GM12873 (cell line): ENCODE measurements at regions not wholly inside any gene's neighbourhood (a gene's known extent, or its start where the extent isn't known, plus 50 kb on each side); places are given as distances from the start of the nearest gene placed in this dataset.

ENCODE experiments used
- TF ChIP-seq, protein P1 (sequence below): IDR thresholded peaks from 2 replicates; pipeline ENCODE4 v1.5.1; 2012; ENCODE audit warnings: low read depth, mild to moderate bottlenecking, moderate library complexity, low read length, control low read depth; ENCODE audit not compliant: insufficient read depth; ENCODE audit errors: missing control alignments

DNA sequence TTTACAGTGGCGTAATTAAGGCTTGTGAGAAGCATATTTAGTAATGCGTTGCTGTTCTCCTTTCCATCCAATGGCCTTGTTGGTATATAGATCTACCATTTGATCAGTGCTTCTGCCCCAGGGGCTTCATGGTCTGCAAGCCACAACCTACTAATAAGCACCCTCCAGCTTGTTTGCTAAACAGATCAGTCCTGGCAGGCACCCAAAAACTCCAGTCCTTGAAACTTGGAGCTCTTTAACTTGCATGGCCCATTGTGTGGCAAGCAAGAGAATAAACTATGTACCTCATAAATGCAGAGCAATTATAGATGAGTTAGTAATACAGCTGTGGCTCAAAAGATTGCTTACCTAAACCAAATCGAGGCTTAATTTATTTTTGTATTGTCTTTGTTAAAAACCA, 158.5 kb downstream of the FTCDNL1 start:
- TF ChIP-seq, protein P1, sequence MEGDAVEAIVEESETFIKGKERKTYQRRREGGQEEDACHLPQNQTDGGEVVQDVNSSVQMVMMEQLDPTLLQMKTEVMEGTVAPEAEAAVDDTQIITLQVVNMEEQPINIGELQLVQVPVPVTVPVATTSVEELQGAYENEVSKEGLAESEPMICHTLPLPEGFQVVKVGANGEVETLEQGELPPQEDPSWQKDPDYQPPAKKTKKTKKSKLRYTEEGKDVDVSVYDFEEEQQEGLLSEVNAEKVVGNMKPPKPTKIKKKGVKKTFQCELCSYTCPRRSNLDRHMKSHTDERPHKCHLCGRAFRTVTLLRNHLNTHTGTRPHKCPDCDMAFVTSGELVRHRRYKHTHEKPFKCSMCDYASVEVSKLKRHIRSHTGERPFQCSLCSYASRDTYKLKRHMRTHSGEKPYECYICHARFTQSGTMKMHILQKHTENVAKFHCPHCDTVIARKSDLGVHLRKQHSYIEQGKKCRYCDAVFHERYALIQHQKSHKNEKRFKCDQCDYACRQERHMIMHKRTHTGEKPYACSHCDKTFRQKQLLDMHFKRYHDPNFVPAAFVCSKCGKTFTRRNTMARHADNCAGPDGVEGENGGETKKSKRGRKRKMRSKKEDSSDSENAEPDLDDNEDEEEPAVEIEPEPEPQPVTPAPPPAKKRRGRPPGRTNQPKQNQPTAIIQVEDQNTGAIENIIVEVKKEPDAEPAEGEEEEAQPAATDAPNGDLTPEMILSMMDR, result no peak

DNA sequence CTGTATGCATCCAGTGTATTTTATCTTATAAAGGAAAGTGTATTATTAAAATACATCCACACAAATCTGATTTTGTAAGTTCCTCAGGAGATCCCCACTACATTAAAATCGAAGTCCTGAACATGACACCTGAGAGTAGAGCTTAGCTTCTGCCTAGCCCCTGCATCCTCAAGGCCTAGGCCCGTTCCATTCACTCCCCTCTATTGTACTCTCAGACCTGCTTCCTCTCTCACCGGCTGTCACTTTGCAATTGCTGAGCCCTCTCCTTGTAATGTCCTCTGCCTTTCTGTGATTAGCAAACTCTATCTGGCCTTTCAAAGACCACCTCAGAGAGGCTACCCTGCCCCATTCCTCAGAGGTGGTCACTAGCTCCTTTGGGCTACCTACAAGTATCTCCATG, 160.8 kb downstream of the FTCDNL1 start:
- TF ChIP-seq, protein P1, result no peak

GRCh38 chr2:199685669-199686068, 165.3 kb downstream of the FTCDNL1 start:
- TF ChIP-seq, protein P1, result no peak

DNA sequence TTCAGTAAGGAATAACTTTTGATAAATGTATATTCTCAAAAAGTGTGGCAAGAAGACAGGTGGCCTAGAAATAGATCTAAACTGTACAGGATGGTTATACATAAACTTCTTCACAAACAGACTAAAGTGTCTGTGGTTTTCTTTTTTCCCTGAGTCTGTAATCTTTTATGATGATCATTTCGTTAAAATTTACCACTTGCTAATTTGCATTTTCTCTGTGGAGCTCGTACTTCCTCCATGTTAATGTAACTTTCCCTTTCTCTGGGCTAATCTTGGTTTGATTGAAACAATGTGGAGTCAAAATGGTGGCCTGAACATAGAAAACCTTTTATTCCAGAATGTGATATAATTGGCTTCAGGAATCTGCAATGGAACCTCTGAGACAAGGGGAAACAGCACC, 166.2 kb downstream of the FTCDNL1 start:
- TF ChIP-seq, protein P1, result no peak

DNA sequence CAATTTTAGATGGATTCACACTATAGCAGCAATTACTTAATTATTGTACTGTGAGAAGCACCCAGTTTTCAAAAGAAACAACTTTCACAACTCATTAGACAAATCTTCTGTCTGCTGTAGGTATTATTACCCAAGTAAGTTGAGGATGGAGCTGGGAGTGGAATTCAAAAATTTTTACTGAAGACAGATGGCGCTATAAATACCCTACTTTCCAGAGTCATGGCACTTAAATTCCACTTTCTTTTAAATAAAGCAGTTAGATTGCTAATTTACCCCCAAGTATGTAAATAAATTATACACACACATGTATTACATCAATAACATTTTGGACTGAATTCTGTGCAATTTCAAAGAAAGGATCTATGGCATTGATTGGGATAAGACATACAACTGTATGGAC, 166.8 kb downstream of the FTCDNL1 start:
- TF ChIP-seq, protein P1, result no peak

DNA sequence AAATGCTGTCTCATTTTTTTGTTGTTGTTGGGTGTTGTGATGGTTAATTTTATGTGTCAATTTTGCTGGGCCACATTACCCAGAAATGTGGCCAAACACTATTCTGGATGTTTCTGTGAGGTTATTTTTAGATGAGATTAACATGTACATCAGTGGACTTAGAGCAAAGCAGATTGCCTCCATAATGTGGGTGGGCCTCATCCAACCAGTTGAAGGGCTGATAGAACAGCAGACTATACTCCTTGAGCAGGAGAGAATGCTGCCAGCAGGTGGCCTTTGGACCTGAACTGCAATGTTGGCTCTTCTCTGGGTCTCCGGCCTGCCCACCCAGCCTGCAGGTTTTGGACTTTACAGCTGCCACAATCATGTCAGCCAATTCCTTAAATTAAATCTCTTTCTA, 169.0 kb downstream of the FTCDNL1 start:
- TF ChIP-seq, protein P1, result peak; percentile 10

DNA sequence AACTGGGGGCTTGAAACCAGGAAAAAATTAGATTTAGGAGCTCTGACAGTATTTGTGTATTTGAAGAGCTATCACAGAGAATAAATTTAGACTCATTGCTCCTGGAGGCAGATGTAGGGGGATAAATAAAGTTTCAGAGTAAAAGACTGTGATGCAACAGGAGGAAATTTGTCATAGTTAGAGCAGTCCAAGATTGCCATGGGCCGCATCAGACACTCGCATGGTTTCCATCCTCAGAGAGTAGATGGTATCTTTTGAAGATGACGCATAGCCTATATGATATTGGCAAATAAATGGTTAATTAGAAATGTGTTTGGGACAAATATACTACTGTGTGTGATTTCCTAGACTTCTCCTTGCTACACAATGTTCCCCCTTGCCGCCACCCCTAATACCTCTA, 170.5 kb downstream of the FTCDNL1 start:
- TF ChIP-seq, protein P1, result no peak
